Stimulated activated CD8-positive, alpha-beta memory T cell treated with anti-CD3 and anti-CD28 coated beads, Interleukin-4, amount 100 ng/mL, for 1 hour (primary cell): ENCODE measurements at regions not wholly inside any gene's neighbourhood (a gene's known extent, or its start where the extent isn't known, plus 50 kb on each side); places are given as distances from the start of the nearest gene placed in this dataset.
"Not testable (repeated sequence)": the region's sequence is repeated elsewhere in the genome, so short reads cannot be mapped to it uniquely, and the experiment has no call there.

ENCODE experiments used
- DNase-seq, 2 donors: peaks; one replicate each; pipeline ENCODE4 v3.0.0-alpha.2; 2020; ENCODE audit warnings: low read depth in 2 of 2, low spot score in 1 of 2

DNA sequence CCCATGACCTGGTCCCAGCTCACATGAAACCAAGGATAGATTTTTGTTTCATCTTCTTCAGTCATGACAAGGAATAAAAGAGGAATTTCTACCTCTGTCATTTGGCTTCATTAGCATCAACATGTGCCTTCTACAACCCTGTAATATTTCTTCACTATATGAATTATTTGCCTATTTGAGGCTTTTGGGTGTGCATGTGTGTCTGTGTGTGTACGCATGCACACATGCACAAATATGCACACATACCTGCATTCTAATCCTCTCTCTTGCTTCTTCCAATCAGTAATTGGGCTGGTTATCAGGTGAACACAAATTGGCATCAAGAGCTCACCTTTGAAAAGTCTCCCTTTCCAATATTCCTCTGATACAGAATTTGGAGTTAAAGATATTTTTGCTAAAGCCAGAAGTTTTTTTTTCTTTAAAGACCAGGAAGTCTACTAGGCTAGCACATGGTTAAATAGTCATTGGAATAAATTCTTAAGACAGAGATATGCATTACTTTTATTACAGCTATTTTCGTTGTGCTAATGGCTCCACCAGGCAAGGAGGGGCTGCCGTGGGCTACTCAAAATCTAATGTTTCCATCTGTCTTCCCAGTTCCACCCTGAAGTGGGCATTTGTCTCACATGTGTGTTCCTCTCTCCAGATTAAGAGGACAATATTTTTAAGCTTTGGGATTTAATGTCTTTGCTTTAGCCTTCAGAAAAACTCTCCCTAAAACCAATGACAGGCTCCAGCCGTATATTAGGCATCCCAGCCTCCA is 547.2 kb upstream of the CDH5 start:
- no peak for DNase-seq

GRCh38 chr16:65817799-65818198 is 548.7 kb upstream of the CDH5 start:
- DNase-seq, result no peak

DNA sequence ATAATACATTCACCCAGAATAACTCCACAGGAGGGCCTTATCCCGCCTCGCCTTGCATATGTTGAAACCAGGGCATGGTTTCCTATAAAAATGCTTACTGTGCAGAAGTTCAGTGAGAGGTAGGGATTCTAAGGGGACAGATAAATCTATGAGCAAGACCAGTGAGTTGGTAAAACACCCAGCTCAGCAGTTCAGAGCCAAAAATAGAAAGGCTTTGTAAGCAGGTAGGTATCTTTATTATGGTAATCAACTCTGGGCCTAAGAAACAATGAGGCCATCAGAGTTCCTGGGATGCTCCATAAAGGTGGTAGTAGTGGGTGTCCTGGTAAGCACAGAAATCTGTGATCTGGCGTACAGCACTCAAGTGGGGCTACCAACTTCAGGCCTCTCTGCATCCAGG is 549.4 kb upstream of the CDH5 start:
- no peak for DNase-seq

GRCh38 chr16:65816556-65816955 is 549.9 kb upstream of the CDH5 start:
- DNase-seq, result no peak

- DNase-seq, result no peak
Measured at GRCh38 chr16:65815707-65816106, 550.8 kb upstream of the CDH5 start.

DNA sequence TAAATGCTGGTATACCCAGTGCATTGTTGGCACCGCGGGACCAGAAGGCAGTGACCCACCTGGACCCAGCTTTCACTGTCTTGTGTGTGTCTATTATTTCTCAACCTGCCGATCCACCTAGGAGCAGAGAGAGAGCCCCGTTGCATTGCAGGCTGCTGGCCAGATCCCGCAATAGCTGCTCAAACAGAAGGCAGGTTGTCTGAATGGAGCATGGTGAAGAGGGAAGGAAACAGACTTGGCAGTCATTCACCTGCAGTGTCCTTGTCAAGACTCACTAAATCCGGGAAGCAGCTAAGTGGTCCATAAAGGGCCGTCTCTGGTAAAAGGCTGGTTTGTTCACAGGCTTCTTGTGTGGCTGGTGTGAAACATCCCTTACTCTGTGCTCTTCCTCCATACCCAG is 552.6 kb upstream of the CDH5 start:
- DNase-seq, result not testable (repeated sequence)

DNA sequence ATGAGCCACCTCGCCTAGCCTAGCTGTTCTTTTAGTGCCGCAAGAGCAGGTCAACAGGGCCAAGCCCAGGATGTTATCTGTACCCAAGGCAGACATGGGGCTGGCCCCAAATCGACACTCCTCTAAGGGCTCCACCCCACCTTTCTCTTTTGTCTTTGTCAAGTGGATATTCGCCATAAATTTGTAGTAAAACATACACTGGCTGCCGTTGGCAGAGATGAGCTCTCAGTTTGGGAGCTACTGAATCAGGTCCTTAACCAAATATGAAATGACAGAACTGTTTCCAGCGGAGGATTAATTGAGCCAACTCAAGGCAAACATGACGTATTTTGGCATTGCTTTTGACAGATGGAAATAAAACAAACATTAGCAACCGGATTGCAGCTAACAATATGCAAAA is 556.9 kb upstream of the CDH5 start:
- DNase-seq, result no peak

DNA sequence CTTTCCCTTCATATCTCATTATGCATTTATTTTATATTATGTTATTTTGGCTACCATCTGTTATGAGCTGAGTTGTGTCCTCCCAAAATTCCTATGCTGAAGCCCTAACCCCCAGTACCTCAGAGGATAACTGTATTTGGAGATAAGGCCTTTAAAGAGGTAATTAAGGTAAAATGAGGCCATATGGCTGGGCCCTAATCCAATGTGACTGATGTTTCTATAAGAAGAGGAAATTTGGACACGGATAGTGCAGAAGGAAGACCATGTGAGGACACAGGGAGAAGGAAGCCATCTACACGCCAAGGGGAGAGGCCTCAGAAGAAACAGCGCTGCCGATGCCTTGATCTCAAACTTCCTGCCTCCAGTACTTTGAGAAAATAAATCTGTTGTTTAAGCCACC is 557.7 kb upstream of the CDH5 start:
- no peak for DNase-seq

- no peak for DNase-seq
Measured at GRCh38 chr16:65807858-65808257, 558.6 kb upstream of the CDH5 start.

DNA sequence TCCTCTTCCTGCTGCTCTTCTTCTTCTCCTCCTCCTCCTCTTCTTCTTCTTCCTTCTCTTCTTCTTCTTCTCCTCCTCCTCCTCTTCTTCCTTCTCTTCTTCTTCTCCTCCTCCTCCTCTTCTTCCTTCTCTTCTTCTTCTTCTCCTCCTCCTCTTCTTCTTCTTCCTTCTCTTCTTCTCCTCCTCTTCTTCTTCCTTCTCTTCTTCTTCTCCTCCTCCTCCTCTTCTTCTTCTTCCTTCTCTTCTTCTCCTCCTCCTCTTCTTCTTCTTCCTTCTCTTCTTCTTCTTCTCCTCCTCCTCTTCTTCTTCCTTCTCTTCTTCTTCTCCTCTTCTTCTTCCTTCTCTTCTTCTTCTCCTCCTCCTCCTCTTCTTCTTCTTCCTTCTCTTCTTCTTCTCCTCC is 560.8 kb upstream of the CDH5 start:
- DNase-seq, result not testable (repeated sequence)

DNA sequence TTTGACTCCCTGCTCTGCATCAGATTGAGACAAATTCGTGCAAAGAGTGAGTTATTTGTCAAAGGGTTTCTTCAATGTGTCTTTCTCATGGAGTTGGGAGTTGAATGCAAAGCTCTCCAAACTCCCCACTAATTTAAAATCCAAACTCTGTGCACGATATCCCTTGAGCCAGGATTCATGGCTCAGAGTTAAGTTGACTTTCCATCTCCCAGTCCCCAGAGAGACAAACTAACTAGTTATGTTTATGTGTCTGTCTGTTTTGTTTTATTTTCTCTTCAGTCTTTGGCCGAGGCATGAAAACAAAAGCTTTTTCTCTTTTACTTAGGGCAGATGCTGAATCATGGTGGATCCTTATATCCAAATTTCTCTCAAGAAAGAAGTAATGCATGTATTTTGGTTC is 570.0 kb upstream of the CDH5 start:
- DNase-seq, result no peak

DNA sequence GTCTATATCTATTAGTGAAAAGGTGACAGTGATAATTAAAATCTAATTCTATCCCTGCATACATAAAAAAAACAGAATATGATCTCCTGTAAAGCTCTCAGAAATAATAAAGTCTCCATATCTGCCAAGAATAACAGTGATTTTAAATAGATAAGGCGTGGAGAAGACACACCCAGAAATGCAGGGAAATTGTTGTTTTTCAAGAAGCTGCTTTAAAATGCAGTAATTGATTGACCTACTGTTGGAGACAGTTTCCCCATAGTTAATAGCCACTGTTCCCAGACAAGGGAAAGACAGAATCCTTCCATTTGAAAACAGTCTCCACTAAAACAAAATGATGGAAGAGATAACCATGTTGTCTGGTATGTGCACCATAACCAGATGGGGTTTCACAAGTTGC is 571.5 kb upstream of the CDH5 start:
- no peak for DNase-seq

DNA sequence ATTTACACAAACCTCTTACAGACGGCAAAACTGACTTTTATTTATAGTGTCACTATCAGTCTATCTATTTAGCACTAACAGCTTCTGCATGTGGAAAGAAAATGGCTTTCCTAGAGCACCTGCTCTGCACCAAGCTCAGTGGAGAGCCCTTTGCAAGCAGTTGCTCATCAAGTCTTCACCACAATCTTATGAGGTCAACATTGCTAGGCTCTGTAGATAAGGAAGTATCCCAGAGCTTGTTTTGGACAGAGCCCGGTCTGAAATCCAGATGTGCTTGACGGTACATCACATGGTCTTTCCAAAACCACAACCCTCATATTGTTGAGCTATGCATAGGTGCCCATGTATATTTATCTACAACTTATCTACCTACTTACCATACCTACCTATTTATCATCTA is 572.7 kb upstream of the CDH5 start:
- no peak for DNase-seq

DNA sequence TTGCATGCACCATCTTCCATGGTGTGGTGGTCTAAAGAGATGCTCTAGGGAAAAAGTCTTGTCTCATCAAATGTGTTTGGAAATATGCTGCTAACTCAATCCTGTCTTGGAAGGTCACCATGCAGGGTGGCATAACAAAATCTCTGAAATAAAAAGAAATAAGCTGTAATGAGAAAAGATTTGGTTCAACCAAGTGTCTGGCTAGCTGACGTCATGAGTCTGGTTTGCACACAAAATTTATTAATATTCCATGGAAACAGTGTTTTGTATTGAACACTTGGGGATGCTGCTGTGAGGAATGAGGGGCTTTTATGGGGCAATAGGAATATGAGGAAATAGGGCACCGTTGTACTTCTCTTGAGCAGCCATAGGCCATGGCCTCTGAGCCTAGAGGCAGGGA is 575.7 kb upstream of the CDH5 start:
- no peak for DNase-seq

- DNase-seq, result no peak
Measured at GRCh38 chr16:65789161-65789945, 577.1 kb upstream of the CDH5 start.

DNA sequence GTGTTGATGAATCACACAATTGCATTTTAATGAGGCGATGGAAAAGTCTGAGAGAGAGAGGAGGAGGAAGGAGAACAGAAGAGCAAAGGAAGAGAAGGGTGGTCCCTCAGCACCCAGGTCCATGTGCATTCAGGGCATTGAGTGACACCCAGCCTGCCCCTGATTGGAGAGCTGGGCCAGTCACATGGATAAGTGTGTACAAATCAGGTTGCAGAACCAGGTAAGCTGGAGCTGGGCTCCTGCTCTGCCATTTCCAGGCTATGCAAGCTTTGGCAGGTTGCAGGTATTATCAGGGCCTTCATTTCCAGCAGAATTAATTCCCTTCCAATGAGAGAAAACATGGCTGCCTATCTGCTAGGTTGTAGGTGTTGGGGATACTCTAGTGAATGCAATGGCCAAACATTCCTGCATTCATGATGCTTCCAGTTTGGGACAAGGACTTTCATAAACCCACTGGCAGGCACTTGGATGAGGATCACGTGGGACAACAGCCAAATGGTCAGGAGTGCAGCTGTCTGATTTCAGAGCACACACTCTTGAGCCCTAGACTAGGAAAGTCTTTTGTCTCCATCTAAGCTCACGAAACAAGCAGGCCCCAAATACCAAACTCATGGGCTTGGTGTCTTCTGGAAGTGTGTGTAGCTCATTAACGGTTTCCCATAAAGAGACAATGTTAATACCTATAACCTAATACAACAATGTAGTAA is 577.9 kb upstream of the CDH5 start:
- no peak for DNase-seq

DNA sequence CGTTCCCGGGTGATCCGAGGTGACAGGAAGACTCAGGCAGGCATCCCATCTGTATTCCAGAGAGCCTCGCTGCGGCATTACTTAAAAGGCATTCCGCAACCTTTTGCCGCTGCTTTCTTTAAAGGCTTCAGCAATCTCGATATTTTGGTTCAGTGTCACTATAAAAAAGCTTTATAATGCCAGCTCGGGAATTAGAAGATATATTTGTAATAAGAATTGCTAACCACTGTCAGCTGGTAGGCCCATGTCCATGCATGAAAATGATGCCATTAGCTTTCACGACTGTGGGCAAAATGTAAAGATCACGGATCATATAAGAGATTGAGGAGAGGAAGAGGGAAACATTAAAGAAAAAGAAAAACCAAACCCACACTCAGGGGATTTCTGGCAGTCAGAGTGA is 578.6 kb upstream of the CDH5 start:
- no peak for DNase-seq

DNA sequence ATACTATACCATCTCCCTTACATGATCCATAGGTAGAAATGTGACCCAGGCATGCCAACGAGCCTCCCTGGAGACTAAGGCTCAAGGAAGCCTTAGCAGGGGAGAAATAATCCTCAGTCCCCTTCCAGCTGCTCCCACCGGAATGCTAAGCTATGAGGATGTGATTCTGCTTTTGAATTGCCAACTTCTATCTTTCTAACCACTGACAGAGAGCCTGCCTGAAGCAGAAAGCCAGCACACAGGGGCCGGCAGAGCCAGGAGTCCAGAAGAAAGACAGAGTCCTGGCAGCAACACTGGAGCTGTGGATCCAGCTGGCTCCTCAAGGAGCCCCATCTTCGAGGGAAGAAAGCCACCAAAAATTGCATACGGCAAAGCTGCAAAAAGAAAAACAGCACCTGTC is 579.6 kb upstream of the CDH5 start:
- DNase-seq, result no peak

DNA sequence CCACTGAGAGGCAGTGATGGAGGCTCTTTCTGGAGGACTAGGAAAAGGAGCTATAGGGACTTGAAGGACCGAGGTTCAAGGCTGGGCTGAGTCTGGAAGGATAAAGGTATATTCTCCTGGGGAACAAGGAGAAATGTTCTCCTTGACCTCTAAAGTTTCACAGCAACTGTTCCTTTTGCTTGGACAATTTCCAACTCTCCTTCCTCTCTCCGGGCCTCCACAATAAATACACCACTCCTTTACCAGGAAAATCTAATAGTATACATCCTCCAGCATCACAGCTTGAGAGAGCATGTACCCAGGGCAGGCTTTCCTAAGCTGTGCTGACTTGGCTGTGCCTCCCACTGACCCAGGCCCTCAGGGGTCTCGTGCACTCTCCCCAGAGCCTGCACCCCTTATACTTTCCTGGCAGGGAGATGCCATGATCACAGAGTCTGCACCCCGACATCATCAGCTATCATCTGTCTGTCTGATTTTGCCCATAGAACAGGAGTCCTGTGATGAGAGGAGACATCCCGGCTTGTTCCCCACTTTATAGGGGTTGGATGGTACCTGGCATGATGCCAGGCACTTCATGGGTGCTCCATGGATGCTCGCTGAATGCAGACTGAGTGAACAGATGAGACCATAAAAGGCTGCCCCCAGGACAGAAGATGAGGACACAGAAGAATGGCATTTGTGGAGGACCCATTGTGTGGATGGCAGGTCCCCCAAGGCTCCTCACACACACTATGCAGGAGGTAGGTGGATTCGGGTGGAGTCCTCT is 582.6 kb upstream of the CDH5 start:
- no peak for DNase-seq

DNA sequence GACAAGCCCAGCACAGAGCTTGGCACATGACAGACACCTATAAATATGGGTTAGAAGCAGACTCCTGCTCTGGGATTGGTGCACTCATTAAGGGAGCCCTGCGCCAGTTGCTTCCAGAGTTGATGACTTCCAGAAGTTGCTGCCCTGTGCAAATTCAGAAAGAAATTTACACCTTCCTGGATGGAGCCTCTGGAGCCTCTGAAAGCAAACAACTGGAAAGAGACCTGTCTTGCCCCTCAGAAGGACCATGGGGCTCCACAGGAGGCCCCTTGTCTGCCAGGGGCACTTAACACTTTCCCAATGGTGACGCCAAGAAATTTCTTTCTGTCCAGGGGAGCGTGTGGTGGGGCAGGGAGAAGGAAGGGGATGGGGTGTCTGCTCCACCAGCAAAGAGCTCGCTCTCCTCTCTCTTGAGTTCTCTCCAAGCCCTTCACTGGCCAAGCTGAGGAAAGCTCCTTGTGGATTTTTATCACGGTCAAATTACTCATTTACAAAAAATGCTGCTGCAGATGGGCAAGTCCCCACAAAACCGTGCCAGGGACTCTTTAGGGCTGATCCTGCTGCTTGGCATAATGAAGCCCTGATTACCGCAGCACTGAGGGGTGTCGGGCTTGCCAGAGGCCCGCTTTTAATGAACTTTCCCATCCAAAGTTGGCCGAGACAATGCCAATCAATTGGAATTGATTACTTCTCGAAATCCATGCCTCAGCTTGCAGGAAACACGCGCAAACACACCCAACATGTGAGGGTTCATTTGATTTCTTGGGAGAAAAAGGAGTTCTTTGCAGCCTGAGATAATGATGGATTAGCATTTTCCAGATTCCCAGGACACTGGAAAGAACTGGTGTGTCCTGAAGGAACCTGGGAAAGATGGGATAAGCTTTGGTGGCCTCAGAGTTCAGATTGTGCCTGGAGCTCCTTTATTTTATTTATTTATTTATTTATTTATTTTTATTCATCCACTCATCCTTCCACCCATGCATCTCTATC is 583.6 kb upstream of the CDH5 start:
- no peak for DNase-seq
